Parathyroid adenoma (tissue), 2 donors: ENCODE measurements at regions not wholly inside any gene's neighbourhood (a gene's known extent, or its start where the extent isn't known, plus 50 kb on each side); places are given as distances from the start of the nearest gene placed in this dataset.

ENCODE experiments used
- H2AFZ ChIP-seq: fragments of 300-600 bp; sonication (generic); one replicate; pipeline ENCODE4 v1.7.0; 2017; ENCODE audit warnings: antibody characterized with exemption, mild to moderate bottlenecking
- H3K27ac ChIP-seq: fragments of 300-600 bp; sonication (generic); one replicate; pipeline ENCODE4 v1.7.0; 2017
- H3K27me3 ChIP-seq: fragments of 300-600 bp; sonication (generic); one replicate; pipeline ENCODE4 v1.7.0; 2017; ENCODE audit warnings: low read length; ENCODE audit not compliant: control insufficient read depth, insufficient read depth
- H3K36me3 ChIP-seq: fragments of 300-600 bp; sonication (generic); one replicate; pipeline ENCODE4 v1.7.0; 2017; ENCODE audit warnings: low read length; ENCODE audit not compliant: control insufficient read depth, insufficient read depth
- H3K4me1 ChIP-seq: fragments of 300-600 bp; sonication (generic); one replicate; pipeline ENCODE4 v1.7.0; 2017; ENCODE audit warnings: control low read depth
- H3K4me2 ChIP-seq: fragments of 300-600 bp; sonication (generic); one replicate; pipeline ENCODE4 v1.7.0; 2017; ENCODE audit warnings: low read length
- H3K4me3 ChIP-seq: fragments of 300-600 bp; sonication (generic); one replicate; pipeline ENCODE4 v1.7.0; 2017; ENCODE audit warnings: low read depth, low read length
- H3K79me2 ChIP-seq: fragments of 300-600 bp; sonication (generic); one replicate; pipeline ENCODE4 v1.7.0; 2017; ENCODE audit warnings: control low read depth
- H3K9ac ChIP-seq: fragments of 300-600 bp; sonication (generic); one replicate; pipeline ENCODE4 v1.7.0; 2017; ENCODE audit warnings: mild to moderate bottlenecking
- H3K9me3 ChIP-seq: fragments of 300-600 bp; sonication (generic); one replicate; pipeline ENCODE4 v1.7.0; 2017; ENCODE audit warnings: low read length; ENCODE audit not compliant: control insufficient read depth
- TF ChIP-seq, protein P1 (sequence below): fragments of 300-600 bp; sonication (generic); IDR thresholded peaks from one replicate; pipeline ENCODE4 v1.7.0; 2017; ENCODE audit warnings: antibody characterized with exemption, mild to moderate bottlenecking
- donor health status: primary hyperparathyroidism.

- no peak overlapping the region for H3K9ac ChIP-seq
- no peak overlapping the region for H2AFZ ChIP-seq
- H3K27ac ChIP-seq: no peak overlapping the region
- no peaks in the 10 kb centered on the region for H3K79me2 ChIP-seq
- TF ChIP-seq, protein P1, sequence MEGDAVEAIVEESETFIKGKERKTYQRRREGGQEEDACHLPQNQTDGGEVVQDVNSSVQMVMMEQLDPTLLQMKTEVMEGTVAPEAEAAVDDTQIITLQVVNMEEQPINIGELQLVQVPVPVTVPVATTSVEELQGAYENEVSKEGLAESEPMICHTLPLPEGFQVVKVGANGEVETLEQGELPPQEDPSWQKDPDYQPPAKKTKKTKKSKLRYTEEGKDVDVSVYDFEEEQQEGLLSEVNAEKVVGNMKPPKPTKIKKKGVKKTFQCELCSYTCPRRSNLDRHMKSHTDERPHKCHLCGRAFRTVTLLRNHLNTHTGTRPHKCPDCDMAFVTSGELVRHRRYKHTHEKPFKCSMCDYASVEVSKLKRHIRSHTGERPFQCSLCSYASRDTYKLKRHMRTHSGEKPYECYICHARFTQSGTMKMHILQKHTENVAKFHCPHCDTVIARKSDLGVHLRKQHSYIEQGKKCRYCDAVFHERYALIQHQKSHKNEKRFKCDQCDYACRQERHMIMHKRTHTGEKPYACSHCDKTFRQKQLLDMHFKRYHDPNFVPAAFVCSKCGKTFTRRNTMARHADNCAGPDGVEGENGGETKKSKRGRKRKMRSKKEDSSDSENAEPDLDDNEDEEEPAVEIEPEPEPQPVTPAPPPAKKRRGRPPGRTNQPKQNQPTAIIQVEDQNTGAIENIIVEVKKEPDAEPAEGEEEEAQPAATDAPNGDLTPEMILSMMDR: no peak
- H3K4me1 ChIP-seq: no peaks in the 10 kb centered on the region
- no peak overlapping the region for H3K4me3 ChIP-seq
- H3K4me2 ChIP-seq: no peak overlapping the region
- H3K9me3 ChIP-seq: no peaks in the 10 kb centered on the region
- H3K36me3 ChIP-seq: no peaks in the 10 kb centered on the region
- no peaks in the 10 kb centered on the region for H3K27me3 ChIP-seq
These were observed 186.5 kb upstream of the CTTNBP2NL start for GRCh38 chr1:112209493-112209892.

GRCh38 chr1:112219267-112219666 is 176.7 kb upstream of the CTTNBP2NL start:
- no peaks in the 10 kb centered on the region for H3K36me3 ChIP-seq
- H3K4me3 ChIP-seq: no peak overlapping the region

DNA sequence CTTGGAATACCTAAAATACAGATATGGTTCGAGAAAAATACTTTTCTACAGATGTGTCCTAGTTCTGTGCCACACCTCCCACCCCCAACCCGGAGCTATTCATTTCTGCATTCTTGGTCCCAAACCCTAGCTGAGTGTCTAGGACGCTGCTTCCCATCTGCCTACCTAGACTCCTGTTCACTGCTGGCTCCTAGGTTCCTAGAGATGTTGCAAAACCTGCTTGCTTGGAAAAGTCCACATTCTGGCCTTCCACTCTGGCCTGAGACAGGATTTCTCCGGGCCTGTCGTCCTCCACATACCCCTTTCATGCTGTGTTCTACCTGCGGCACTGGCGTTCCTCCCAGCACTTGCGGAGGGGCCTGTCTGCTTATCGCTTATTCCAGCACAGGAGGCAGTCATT is 165.8 kb upstream of the CTTNBP2NL start:
- Histone ChIP-seq H3K27me3 (no peaks in the 10 kb centered on the region), H3K79me2 (no peaks in the 10 kb centered on the region)

More at GRCh38 chr1:112219267-112219666, 176.7 kb upstream of the CTTNBP2NL start:
- no peak overlapping the region for H3K27ac ChIP-seq
- no peaks in the 10 kb centered on the region for H3K27me3 ChIP-seq
- TF ChIP-seq, protein P1: no peak
- no peak overlapping the region for H3K4me2 ChIP-seq
- no peaks in the 10 kb centered on the region for H3K79me2 ChIP-seq
- H2AFZ ChIP-seq: no peak overlapping the region
- H3K9me3 ChIP-seq: no peaks in the 10 kb centered on the region
- H3K9ac ChIP-seq: no peak overlapping the region
- no peaks in the 10 kb centered on the region for H3K4me1 ChIP-seq

DNA sequence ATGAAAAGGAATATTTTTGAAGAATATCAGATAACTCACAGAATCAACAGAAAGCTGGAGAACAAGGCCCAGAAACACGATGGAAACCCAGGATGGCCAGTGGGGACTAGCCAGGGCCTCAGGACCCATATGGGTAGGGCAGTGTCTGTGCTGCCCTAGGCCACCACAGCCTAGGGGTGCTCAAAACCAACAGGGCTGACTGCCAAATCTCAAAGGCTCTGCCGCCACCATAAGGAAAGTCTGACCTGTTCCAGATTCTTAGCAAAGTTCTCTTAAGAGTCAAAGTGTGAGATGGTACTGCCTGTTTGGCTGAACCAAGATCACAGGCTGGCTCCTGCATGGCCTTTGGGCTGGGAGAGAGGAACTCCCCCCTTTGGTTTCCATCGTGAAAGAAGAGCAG is 164.7 kb upstream of the CTTNBP2NL start:
- no peak overlapping the region for H3K27ac ChIP-seq
- no peaks in the 10 kb centered on the region for H3K4me1 ChIP-seq
- H2AFZ ChIP-seq: no peak overlapping the region
- H3K4me3 ChIP-seq: no peak overlapping the region
- H3K36me3 ChIP-seq: no peaks in the 10 kb centered on the region
- H3K27me3 ChIP-seq: no peaks in the 10 kb centered on the region
- no peak overlapping the region for H3K4me2 ChIP-seq
- no peaks in the 10 kb centered on the region for H3K9me3 ChIP-seq
- H3K79me2 ChIP-seq: no peaks in the 10 kb centered on the region
- TF ChIP-seq, protein P1: no peak
- no peak overlapping the region for H3K9ac ChIP-seq

More for the DNA sequence above, 165.8 kb upstream of the CTTNBP2NL start:
- TF ChIP-seq, protein P1: no peak
- Histone ChIP-seq H3K4me3 (no peak overlapping the region), H3K4me2 (no peak overlapping the region), H3K36me3 (no peaks in the 10 kb centered on the region), H2AFZ (no peak overlapping the region), H3K4me1 (no peaks in the 10 kb centered on the region), H3K9ac (no peak overlapping the region), H3K27ac (no peak overlapping the region), H3K9me3 (no peaks in the 10 kb centered on the region)

DNA sequence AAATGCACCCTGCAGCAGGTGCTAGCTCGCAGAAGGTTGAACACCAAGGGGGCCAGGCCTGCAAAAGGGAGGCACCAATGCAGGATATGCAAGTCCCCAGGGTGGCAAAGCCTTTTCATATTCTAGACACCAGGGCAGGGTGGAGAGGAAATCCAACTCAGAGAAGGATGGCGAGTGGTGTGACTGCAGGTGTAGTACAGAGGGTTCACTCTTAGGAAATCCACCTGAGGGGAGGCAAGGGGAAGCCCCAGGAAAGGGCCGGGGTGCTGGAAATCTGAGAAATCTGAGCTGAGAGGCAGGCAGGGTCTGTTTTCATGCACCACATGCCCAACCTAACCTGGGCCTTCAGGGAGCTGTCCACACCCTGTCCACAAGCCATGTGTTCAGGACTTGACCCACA is 163.2 kb upstream of the CTTNBP2NL start:
- H3K9ac ChIP-seq: no peak overlapping the region
- no peaks in the 10 kb centered on the region for H3K9me3 ChIP-seq
- H3K27ac ChIP-seq: no peak overlapping the region
- no peaks in the 10 kb centered on the region for H3K4me1 ChIP-seq
- TF ChIP-seq, protein P1: no peak
- no peaks in the 10 kb centered on the region for H3K79me2 ChIP-seq
- no peak overlapping the region for H3K4me2 ChIP-seq
- H3K36me3 ChIP-seq: no peaks in the 10 kb centered on the region
- H2AFZ ChIP-seq: no peak overlapping the region
- no peaks in the 10 kb centered on the region for H3K27me3 ChIP-seq
- H3K4me3 ChIP-seq: no peak overlapping the region
